ENCODE measurements at regions not wholly inside any gene's neighbourhood (a gene's known extent, or its start where the extent isn't known, plus 50 kb on each side); places are given as distances from the start of the nearest gene placed in this dataset.

DNA sequence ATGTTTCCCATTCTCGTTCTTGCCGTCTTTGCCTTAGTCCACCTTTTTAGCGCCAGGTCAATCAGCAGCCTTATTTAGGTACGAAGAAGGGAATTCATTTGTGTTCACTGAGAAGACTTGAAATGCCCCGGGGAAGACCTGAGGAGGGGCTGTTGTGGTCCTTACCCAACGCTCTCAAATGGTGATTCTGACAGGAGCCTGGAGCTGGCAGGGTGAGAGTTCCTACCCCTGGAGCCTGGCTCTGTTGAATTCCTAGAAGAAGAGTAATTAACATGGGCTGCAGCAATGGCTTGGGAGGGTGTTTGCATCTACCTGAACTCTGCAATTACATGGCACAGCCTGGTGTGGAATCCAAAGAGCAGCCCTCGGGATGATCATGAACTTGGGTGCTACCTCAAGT lies 76.9 kb upstream of the DSCAM start:
- no peak for TF ChIP-seq CTCF (IDR thresholded peaks at IDR 0.05; ENCODE audit: insufficient read depth, low read depth, low read length)
- no peak overlapping the region for H3K4me3 ChIP-seq (ENCODE audit: low read depth, low read length)
- no peak for DNase-seq (ENCODE audit: low read depth)

GRCh38 chr21:40924641-40925040 lies 77.7 kb upstream of the DSCAM start:
- DNase-seq (ENCODE audit: low read depth) = no peak
- no peak for TF ChIP-seq CTCF (IDR thresholded peaks at IDR 0.05; ENCODE audit: insufficient read depth, low read depth, low read length)
- no peak overlapping the region for H3K4me3 ChIP-seq (ENCODE audit: low read depth, low read length)

DNA sequence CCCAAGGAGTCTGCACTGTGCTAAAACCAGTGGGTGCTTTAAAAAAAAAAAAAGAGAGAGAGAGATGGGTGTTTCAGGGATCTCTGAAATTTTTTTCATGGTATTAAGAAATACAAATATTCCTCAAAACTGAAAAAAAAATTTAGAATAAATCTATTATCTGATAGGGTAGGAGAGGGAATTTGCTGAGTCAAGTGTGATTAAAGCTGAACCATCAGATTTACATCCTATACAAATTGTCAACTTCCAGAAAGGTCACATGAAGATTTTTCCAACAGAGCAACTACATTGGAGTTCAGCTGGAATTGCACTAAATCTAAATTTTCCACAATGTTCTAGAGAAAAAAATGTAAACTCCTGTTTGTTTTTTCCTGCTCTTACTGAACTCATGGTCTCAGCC lies 79.3 kb upstream of the DSCAM start:
- no peak overlapping the region for H3K4me3 ChIP-seq (ENCODE audit: low read depth, low read length)
- TF ChIP-seq CTCF (IDR thresholded peaks at IDR 0.05; ENCODE audit: insufficient read depth, low read depth, low read length) = no peak
- no peak for DNase-seq (ENCODE audit: low read depth)

DNA sequence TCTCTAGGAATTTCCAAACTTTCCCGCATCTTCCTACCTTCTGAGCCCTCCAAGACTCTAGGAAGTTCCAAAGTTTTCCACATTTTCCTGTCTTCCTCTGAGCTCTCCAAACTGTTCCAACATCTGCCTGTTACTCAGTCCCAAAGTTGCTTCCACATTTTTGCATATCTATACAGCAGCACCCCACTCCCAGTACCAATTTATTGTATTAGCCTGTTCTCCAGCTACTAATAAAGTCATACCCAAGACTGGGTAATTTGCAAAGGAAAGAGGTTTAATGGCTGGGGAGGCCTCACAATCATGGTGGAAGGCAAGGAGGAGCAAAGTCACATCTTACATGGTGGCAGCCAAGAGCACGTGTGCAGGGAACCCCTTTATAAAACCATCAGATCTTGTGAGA lies 82.9 kb upstream of the DSCAM start:
- no peak for TF ChIP-seq CTCF (IDR thresholded peaks at IDR 0.05; ENCODE audit: insufficient read depth, low read depth, low read length)
- DNase-seq (ENCODE audit: low read depth) = no peak
- no peak overlapping the region for H3K4me3 ChIP-seq (ENCODE audit: low read depth, low read length)

GRCh38 chr21:40931197-40931596 lies 84.2 kb upstream of the DSCAM start:
- no peak overlapping the region for H3K4me3 ChIP-seq (ENCODE audit: low read depth, low read length)
- TF ChIP-seq CTCF (IDR thresholded peaks at IDR 0.05; ENCODE audit: insufficient read depth, low read depth, low read length) = no peak
- DNase-seq (ENCODE audit: low read depth) = no peak

DNA sequence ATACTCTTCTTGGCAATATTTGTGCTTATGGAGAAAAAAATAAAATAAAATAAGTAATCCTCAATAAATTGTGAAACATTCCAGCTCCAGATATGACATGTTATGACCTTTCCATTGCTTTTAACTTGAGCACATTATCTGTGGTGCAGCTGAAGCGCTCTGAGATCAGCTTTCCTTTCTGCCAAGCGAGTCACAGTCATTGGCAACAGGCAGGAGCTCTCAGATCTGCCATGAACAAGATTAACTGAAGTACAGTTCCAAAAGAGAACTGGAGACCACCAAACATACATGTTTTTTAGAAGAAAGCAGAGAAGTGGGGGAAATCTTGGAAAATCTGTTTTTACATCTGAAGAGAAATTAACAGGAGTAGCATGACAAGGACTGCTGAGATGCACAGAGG lies 89.2 kb upstream of the DSCAM start:
- no peak for DNase-seq (ENCODE audit: low read depth)
- no peak overlapping the region for H3K4me3 ChIP-seq (ENCODE audit: low read depth, low read length)
- TF ChIP-seq CTCF (IDR thresholded peaks at IDR 0.05; ENCODE audit: insufficient read depth, low read depth, low read length) = no peak

DNA sequence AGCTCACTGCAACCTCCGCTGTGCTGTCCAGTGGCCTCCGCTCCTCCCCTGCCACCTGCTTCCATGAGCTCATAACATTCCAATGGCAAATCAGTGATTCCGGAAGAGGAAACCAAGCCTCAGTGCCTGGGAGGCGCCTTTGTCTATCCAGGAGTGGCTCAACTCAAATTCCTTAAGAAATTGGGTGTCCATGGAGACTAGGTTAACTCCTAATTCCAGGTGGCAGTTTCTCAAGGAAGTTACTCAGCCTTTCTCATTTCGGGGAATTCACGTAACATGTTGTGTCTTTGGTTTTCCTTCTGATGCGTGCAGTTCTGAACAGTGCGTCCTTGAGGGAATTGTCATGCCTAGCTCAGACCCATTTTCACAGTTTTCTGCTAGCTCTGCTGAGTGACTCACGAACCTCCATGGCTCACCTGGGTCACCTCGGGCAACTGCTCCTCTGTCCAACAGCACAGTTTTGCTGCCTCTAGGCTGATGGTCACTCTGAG lies 89.9 kb upstream of the DSCAM start:
- no peak for DNase-seq (ENCODE audit: low read depth)
- TF ChIP-seq CTCF (IDR thresholded peaks at IDR 0.05; ENCODE audit: insufficient read depth, low read depth, low read length) = no peak
- no peak overlapping the region for H3K4me3 ChIP-seq (ENCODE audit: low read depth, low read length)

All from fibroblast of villous mesenchyme (primary cell).